ENCODE measurements at regions not wholly inside any gene's neighbourhood (a gene's known extent, or its start where the extent isn't known, plus 50 kb on each side); places are given as distances from the start of the nearest gene placed in this dataset.

- DNase-seq, result peak; percentile 34
These were observed 105.5 kb upstream of the BACH2 start for GRCh38 chr6:90401933-90402830.

- DNase-seq, result no peak
These were observed 103.3 kb upstream of the BACH2 start for GRCh38 chr6:90399970-90400369.

- DNase-seq, result peak; percentile 85
These were observed 101.5 kb upstream of the BACH2 start for GRCh38 chr6:90397929-90398674.

GRCh38 chr6:90397047-90397446, 100.4 kb upstream of the BACH2 start:
- no peak for DNase-seq

DNA sequence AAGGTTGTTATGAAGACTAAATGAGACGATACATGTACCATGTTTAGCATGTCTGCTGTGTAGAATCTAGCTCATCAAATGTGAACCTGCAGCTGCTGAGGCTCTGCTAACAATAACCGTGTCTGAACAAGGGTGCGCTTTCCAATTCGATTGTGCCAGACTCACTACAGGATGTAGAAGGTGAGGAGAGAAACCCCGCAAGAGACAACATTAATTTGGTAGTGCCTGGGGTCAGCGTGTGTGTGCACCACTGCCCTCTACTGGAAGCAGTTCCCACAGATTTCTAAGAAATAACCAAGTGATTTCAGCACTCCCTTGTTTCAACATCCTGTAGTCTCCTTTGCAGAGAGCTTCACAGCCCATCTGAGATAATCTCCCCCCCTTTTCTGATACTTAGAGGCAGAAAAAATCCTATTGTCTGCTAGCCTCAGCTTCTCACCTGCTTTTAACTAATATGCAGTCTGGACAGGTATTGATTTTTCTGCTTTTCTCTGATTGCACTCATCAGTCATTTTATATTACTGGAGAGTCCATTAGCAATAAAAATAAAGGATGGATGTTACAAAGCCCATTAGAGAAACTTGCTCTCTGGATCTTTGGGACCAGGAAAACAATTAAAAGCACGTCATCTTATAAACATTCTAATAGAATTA, 96.7 kb upstream of the BACH2 start:
- DNase-seq, result peak; percentile 75

DNA sequence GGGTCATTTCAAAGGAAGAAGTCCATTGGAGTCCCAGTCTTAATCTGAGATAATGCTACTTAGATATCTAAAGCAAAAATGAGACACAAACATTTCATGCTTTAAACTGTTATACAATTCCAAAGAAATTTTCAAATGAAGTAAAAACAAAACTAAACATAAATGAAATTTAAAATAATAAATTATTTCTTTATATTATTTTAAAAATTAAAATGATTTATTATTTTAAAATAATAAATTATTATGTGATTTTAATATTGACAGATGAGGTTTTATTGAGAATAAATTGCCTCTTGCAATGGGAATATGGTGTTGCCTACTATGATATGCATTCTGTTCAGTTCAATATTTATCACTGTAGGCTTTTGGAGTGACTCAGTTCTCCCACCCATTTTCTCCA, 93.7 kb upstream of the BACH2 start:
- no peak for DNase-seq

DNA sequence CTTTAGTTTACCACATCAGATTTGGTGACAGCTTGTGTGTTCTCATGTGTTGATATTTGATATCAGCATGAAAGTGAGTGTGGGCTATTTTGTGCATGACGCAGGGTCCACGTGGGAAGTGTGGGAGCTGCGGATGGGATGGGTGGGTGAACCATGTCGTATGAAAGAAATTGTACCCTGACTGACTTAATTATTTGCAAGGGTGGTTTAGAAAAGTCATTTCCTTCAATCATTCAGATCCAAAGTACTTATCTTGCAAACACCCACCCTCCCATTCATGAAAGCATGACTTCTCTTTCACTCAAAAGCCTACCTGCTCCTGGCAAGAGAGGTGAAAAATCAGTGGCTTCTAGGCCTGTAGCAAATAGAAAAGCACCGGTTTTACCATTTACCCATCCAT, 91.8 kb upstream of the BACH2 start:
- no peak for DNase-seq

GRCh38 chr6:90387826-90388225, 91.2 kb upstream of the BACH2 start:
- DNase-seq, result no peak

DNA sequence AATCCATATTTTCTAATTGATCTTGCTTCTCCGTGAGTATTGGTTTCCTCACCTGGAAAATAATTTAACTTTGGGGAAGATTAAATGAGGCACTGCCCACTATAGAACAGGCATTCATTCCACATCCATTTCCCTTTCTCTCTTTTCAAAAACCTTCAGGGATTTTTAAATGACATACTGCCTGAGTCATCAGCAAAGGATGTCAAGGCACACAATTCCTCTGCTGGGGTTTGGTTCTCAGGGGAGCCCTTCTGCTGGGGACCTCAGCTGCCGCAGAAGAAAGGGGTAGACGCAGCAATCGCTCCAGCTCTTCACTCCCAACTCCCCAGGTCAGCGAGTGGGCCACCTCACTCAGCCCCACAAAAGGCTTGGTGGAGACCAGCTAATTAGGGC, 90.7 kb upstream of the BACH2 start:
- DNase-seq, result no peak

- DNase-seq, result no peak
These were observed 90.0 kb upstream of the BACH2 start for GRCh38 chr6:90386399-90387382.

GRCh38 chr6:90385759-90386313, 89.2 kb upstream of the BACH2 start:
- no peak for DNase-seq

DNA sequence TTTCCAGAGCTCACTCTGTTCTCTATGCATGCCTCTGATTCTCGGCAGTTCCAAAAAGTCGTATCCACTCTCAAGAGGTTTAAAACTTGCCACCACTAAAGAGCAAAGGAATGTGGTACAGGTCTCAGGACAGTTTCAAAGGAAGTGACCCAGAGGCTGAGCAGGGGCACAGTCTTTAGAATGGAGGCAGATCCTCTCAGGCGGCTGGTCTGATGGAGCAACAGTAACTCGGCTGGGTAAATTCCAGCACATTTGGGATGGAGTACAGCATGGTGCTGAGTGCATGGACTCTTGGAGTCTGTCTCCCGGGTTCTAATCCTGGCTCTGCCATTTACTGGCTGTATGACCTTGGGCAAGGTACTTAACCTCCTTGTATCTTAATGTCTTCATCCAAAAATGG, 88.1 kb upstream of the BACH2 start:
- no peak for DNase-seq

DNA sequence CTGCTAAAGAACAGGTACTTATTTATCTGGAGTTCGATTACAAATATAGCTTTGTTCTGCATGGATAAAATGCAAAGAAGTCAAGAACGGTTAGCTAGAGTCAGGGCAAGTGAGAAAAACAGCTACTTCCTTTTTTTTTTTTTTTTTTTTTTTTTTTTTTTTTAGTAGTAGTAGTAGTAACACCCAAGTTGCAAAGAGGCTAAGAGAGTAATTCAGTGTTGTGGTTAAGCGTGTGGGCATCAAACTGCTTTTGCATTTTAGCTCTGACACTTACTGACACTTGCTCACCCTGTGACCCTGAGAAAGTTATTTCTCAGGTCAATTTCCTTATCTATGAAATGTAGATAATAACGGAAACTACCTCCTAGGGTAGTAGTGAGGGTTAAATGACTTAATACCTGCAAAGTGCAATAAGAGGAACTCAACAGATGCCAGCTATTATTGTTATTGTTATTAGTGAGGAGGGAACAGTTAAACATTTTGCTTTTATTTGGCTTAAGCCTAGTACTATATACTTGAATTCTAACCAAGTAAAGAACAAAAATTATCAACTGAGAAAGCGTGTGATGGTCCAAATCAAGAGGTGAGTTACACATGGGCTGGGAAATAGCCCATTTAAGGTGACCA, 86.7 kb upstream of the BACH2 start:
- DNase-seq, result peak; percentile 21

DNA sequence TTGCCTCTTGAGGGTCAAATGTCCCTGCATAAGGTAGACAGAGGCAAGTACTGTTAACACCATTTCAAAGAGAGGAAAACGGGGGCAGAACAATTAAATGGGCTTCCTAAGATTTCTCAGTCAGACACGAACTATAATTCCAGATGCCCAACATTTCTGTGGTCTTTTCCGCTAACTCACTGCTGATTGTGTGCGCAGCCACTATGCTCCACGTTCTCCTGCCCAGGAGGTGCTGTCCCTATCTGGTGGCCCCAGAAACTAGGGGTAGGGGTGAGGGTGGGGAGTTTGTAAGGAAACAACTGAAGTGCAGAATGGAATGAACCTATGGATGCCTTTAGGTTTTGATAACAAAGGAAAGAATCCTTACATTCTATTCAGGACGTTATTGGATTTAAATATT, 86.1 kb upstream of the BACH2 start:
- no peak for DNase-seq

GRCh38 chr6:90375681-90376439, 79.2 kb upstream of the BACH2 start:
- DNase-seq, result peak; percentile 82

DNA sequence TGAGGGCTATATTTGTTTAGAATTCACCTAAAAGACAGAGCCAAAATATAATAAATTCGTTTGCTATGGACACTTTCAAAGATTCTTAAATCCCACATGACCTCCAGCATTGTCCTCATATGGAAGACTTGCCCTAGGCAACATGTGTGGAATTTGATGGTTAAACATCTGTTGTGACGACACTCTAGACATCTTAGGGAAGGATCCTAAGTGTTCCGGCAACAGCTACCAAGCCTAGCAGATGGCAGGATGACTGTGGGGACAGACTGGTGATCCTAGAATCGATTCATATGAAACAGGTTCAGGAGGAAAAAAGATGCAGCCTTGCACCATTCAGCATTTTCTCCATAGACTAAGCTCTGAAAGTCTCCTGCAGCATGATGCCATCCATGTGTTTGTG, 77.6 kb upstream of the BACH2 start:
- no peak for DNase-seq

- DNase-seq, result no peak
These were observed 76.2 kb upstream of the BACH2 start for GRCh38 chr6:90372885-90373284.

DNA sequence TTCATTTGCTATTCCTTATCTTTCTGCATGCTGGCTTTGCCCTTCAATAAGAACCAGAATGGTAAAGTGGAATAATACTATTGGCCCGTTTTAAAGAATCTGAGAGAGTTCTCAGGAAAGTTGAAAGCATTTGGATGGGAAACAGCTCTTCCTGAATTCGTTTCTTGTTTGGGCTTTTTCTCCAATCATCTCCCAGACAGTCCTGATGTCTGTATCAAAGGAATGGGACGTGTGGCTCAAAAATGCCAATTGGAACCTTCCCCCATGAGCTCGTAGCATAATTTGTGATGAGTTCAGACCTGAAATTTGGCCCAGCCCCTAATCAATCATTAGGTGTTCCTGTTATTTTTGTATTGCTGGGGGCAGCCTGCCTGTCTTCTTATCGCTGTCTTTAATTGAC, 75.8 kb upstream of the BACH2 start:
- DNase-seq, result no peak

DNA sequence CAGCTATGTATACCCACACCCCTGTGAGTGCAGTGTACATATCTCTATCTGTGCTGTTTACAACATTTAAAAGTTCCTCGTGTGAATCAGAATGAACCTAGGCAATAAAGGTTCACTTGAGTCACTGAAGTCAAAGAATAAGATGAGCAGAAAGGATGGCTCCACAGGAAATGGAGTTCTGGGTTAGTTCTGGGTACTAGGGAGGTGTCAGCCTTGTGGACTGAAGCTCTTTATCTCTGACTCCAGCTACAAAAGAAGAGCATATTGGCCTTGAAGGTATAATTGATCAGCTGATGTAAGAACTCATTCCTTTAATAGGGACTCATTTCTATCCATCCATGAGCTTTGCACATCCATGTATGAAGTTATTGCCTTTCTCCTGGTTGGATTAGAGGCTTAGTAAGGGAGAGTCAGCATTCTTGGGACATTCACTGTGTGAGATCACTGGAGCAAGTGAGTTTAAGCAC, 73.9 kb upstream of the BACH2 start:
- no peak for DNase-seq

DNA sequence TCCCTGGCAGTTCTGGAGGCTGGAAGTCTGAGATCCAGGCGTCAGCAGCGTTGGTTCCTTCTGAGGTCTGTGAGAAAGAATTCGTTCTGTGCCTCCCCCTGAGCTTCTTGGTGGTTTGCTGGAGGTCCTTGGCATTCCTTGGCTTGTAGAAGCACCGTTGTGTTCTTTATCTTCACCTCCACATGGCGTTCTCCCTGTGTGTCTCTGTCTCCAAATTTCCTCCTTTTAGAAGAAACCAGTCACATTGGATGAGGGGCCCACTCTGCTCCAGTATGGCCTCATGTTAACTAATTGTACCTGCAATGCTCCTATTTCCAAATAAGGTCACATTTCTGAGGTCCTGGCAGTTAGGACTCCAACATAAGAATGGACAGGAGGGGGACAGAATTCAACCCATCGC, 73.0 kb upstream of the BACH2 start:
- no peak for DNase-seq

DNA sequence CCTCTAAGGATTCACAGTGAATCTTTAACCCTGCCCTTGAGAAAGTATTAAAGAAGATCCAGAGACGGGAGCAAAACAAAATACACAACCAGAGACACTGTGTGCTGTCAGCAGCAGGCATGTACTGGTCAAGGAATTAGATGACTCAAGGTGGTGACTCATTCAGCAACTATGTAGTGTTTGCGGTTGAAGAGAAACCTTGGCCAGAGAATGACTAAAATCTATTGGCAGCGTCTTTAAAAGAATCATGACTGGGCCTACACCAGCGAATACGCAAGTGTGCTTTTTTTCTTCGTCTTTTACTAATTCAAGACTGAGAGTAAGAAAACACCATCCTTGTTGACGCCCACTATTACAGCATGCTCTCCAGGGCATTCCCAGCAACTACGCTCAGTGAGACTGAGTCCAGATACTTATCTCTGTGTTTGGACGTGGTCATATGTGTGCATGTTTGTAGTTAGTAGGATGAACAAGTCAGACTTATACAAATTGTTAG, 72.4 kb upstream of the BACH2 start:
- DNase-seq, result peak; percentile 26
